HG03571 (cell line): ENCODE measurements at regions not wholly inside any gene's neighbourhood (a gene's known extent, or its start where the extent isn't known, plus 50 kb on each side); places are given as distances from the start of the nearest gene placed in this dataset.
"Not testable (repeated sequence)": the region's sequence is repeated elsewhere in the genome, so short reads cannot be mapped to it uniquely, and the experiment has no call there.

ENCODE experiments used
- ATAC-seq: cut with Tn5 transposase; IDR thresholded peaks from one replicate; pipeline ENCODE4 v1.9.1; 2021; ENCODE audit not compliant: unreplicated experiment

DNA sequence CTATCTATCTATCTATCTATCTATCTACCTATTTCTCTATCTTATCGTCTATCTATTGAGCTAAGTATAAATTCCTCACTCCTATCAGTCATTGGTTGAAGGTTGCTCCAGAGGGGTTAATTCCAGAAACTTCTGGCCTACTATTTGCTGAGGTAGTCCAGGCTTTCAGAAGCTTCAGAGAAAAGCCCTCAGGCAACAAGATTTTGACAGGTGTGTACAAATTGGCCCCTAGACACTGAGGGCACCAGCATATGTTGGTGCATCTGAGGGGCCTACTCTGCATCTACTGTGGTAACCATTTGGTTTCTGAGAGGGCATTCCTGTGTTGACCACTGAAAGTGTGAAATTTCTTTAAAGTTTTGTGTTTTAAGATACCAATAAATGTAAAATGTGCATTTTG is 265.2 kb upstream of the B3GALT2 start:
- ATAC-seq, result no peak

- no peak for ATAC-seq
These were observed 264.6 kb upstream of the B3GALT2 start for GRCh38 chr1:193451001-193451400.

- peak; percentile 68 for ATAC-seq
These were observed 262.5 kb upstream of the B3GALT2 start for GRCh38 chr1:193448682-193449461.

- ATAC-seq, result no peak
These were observed 257.5 kb upstream of the B3GALT2 start for GRCh38 chr1:193443886-193444285.

GRCh38 chr1:193438771-193439170 is 252.4 kb upstream of the B3GALT2 start:
- no peak for ATAC-seq

DNA sequence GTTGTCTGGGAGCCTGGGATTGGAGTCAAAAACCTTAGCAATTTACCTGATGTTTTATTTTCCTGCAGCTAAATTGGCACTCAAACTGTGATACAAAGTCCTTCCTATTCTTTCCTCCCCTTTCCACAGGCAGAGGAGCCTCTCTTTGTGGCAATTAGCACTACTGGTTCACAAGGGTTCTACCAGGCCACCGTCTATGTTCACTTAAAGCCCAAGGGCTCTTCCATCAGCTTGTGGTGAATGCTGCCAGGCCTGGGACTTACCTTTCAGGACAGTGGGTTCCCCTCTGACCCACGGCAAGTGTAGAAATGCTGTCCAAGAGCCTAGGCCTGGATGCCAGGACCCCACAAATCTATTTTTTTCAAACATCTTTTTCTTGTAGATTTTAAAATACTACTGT is 251.9 kb upstream of the B3GALT2 start:
- ATAC-seq, result peak; percentile 11

- ATAC-seq, result peak; percentile 58
These were observed 251.4 kb upstream of the B3GALT2 start for GRCh38 chr1:193437785-193438184.

GRCh38 chr1:193437333-193437732 is 250.9 kb upstream of the B3GALT2 start:
- not testable (repeated sequence) for ATAC-seq

DNA sequence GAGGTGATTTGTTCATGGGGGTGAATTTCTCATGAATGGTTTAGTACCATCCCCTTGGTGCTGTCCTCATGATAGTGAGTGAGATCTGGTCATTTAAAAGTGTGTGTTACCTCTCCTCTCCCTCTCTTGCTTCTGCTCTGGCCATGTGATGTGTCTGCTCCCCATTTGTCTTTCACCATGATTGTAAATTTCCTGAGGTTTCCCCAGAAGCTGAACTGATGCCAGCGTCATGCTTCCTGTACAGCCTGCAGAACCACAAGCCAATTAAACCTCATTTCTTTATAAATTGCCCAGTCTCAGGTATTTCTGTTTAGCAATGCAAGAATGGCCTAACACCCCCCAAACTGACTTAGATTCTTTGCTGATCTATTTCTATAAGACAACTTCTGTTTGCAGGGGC is 249.4 kb upstream of the B3GALT2 start:
- no peak for ATAC-seq

DNA sequence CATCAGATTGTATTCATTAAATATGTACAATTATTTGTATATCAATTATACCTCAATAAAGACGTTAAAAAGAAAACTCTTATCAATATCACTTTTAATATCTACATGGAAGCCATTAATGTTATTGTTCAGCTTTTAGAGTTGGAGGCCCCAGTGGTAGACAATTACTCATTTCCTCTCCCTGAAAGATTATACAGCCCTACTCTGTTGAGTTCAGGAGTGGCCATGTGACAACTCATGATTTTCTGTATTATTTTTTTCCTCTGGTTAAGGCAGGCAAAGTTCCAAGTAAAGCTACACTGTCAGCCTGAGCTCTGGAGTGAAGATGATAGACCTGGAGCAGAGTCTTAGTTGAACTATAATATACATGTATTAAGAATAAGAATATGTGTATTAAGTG is 247.9 kb upstream of the B3GALT2 start:
- ATAC-seq, result no peak

- ATAC-seq, result no peak
These were observed 247.2 kb upstream of the B3GALT2 start for GRCh38 chr1:193433599-193433998.

GRCh38 chr1:193432979-193433587 is 246.7 kb upstream of the B3GALT2 start:
- ATAC-seq, result no peak

DNA sequence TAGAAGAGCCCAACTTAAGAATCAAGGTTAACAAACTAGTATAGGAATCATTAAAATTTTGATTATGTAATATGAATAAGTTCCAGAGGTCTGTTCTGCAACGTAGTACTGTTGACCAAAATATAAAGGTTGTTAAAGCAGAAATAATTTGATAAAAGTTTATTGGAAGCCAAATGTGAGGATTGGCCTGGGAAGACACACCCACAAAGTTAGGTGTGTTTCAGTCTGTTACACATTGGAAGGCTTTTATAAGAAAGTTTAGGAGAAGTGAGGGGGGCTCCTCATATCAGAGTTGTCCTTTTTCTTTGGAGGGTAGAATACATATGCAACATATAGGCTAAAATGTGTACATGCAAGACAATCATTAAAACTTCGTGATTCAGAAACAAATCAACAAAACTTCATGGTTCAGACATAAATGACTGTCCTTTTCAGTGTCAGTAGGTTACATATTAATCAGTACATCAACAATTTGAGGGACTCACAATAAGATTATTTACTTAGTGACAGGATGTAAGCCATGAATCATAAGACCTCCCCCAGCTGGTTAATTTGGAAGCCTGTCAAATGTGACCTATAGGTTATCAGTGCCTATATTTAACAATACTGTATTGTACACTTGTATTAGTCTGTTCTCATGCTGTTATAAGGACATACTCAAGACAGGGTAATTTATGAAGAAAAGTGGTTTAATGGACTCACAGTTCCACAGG is 245.0 kb upstream of the B3GALT2 start:
- no peak for ATAC-seq

DNA sequence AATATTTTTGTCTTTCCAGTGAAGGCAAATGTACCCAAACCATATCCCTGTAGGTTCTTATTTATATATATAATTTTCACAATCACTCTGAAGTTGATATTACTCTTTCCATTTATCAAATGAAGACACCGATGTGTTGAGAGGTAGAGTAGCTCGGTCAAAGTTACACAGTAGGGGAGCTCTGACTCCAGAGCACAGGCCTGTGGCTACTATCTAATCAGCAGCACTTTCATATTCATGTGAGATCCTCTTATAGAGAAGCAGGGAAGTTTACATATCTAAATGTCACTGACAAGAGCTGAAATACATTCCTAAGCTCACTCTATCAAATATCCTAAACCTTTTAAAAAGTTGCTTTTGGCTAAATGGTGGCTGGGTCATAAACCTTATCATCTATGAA is 241.1 kb upstream of the B3GALT2 start:
- ATAC-seq, result no peak

GRCh38 chr1:193426061-193426460 is 239.6 kb upstream of the B3GALT2 start:
- no peak for ATAC-seq

- ATAC-seq, result no peak
These were observed 235.1 kb upstream of the B3GALT2 start for GRCh38 chr1:193421487-193421886.

- no peak for ATAC-seq
These were observed 232.9 kb upstream of the B3GALT2 start for GRCh38 chr1:193419295-193419694.

DNA sequence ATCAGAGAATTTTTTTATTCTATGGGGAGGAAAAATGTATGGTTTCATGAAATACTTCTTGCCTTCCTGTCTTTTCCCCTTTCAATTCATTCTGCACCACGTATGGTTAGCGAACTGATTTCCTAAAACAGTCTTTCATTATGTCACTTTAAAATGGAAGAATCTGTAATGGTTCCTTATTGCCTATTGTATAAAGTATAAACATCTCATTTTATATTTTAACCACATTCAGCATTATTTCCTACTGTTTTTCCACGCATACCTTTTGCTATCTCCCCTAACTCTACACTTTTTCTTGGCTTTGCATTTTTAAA is 232.3 kb upstream of the B3GALT2 start:
- no peak for ATAC-seq

- ATAC-seq, result no peak
These were observed 231.7 kb upstream of the B3GALT2 start for GRCh38 chr1:193417945-193418744.

DNA sequence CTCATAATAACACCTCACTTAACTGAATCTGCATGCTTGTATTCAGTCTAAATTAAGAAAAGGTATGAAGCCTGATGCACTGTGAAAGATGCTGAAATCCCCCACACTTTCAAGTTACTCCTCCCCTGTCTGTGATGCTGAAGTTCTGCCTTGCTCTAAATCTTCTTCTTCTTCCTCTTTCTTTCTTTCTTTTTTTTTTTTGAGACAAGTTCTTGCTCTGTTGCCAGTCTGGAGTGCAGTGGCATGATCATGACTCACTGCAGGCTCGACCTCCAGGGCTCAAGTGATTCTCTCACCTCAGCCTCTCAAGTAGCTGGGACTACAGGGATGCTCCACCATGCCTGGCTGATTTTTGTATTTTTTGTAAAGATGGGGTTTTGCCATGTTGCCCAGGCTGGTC is 231.0 kb upstream of the B3GALT2 start:
- ATAC-seq, result no peak

DNA sequence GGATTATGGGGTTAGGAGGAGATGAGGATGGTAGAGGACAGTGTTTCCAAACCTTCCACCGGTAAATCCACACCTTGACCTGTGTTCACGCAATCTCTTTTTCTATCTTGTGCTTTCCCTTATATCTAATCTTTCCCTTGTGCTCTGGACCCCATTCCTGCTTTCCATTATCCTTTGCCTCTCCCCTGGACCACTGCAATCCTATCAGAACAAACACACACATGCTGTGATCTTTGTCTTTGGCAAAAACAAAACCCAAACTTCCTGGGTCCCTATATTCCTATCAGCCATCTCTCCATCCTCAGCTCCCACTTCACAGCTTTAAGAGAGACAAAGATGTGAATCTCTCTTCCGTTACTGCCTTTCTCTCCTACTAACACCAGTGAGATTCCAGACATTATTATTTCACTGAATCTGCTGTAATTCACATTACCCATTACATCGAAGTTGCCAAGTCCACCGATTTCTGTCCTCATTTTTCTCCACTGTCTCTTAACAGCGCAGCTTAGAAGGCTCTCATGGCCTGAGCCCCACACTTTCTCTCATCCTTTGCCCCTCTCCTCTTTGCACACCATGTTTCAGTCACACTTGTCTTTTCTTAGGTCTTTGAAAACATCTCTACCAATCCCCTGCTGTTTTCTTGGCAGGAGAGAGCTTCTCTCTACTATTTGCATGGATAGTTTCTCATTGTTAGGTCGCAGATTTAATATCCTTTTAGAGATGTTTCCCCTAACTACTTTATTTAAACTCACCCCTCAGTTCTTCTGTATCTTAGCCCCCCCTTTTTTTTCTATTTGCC is 230.0 kb upstream of the B3GALT2 start:
- no peak for ATAC-seq
